HG03280 (cell line): ENCODE measurements at regions not wholly inside any gene's neighbourhood (a gene's known extent, or its start where the extent isn't known, plus 50 kb on each side); places are given as distances from the start of the nearest gene placed in this dataset.

Source experiments
- ATAC-seq: cut with Tn5 transposase; IDR thresholded peaks from one replicate; pipeline ENCODE4 v1.9.1; 2021; ENCODE audit warnings: mild to moderate bottlenecking, moderate library complexity; ENCODE audit not compliant: unreplicated experiment

DNA sequence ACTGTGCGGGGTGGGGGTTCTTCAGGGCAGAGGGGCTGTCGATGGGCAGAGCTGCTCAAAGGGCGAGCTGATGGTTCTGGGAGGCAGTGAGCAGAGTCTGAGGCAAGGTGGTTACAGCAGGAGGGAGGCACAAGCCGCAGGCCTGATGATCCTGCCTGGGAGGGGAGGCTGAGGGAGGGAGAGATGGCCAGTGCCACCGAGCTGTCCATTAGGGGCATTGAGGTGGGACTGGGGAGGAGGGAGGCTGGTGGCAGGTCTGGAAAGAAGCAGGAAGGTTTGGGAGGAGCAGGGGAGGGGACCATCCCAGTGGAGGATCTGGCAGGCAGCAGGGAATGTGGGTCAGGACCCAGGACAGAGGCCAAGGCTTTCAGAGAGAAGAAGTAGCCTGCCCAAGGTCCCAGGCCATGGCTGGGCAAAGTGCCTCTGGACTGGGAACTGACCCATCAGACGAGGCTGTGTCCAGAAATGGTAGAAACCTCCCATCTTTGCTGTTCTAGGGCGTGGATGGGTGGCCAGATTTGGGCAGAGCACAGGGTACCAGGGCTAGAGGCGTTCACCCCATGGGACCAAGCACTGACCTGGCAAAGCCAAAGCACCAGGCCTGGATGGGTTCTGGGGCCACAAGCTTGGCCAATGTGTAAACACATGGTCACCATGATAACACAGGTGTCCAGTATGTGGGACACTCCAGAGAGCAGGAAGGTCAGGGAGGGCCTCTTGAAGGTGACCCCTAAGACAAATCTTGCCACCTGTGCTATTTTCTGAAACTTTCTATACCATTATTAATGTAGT, 55.5 kb downstream of the INHBB start:
- ATAC-seq: no peak

DNA sequence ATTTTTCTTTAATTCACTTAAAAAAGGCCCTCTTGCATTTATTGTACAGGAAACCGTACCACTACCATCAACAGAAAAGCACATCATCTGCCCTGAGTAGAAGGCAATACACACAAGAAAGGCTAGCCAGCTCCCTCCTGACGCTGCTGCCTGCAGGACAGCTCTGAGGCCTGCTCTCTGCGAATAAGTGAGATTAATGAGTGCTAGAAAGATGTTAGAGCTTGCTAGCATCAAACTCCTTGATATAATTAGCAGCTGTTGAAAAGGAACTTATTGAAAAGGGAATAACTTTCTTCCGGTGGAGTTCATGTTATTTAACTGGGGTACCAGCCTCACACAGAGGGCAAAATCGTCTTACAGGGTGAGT, 56.1 kb downstream of the INHBB start:
- no peak for ATAC-seq

DNA sequence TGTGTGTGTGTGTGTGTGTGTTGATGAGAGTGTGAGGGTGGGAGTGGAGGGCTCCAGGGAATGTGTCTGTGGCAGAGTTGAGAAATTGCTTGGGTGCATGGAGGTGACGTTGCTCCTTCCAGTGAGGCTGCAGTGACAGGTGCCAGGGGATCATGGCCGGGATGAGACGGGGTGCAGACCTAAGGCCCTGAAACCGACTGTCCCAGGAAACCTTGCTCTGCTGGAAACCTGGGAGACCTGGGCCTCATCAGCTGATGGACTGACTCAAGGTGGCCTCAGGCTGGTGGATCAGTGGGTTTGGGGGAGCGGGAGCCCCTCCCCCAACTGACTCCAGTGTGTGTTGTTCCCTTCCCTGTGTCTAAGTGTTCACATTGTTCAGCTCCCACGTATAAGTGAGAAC, 56.6 kb downstream of the INHBB start:
- ATAC-seq: no peak

DNA sequence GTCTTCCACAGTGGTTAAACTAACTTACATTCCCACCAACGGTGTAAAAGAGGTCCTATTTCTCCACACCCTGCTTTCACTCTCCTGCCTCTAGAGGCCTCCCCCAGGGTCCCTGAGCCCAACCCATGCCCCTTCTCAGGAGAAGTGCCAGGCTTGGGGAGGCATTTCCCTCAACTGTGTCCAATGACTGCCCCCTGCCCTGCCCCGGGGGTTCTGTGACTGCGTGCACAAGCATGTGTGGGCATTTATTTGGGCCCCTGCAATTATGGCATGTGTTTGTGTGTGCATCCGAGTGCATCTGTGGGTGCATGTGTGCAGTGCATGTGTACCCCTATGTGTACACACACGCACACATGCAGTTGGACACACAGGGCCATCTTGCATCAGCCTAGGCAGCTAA, 57.3 kb downstream of the INHBB start:
- ATAC-seq: no peak

DNA sequence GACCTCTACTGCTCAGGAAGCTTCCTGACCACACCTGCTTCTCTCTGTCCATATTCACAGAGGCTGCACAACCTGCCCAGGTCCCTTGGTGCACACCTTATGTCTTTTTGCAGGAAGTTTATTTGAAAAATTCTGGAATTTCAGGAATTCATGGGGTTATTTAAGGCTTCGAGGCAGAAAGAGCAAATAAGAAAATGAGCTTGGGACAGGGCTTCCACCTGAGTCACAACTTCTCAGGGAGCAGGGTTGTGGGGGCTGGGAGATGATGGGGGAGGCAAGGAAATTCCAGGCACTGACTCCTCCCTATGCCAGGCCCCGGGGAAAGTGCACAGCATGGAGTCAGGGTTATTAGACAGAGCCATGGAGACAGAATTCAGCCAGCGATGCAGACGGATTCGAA, 57.7 kb downstream of the INHBB start:
- no peak for ATAC-seq

DNA sequence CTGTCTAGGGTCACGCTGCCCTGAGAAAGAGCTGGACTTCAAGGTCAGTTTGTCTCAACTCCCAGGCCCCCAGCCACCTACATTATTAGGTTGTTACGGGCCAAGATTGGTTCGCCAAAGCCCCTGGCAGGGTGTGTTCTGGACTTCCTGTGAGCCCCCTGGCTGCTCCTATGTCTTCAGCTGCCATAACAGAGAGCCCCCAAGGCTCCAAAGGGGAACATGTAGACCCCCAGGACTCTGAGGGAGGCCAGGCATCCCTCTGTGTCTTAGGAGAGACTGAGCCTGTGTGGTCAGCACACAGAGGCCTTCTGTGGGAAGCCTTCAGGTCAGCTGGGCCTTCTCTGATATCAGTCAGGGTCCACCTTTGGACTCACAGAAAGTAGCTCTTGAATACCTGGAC, 58.3 kb downstream of the INHBB start:
- ATAC-seq: no peak

DNA sequence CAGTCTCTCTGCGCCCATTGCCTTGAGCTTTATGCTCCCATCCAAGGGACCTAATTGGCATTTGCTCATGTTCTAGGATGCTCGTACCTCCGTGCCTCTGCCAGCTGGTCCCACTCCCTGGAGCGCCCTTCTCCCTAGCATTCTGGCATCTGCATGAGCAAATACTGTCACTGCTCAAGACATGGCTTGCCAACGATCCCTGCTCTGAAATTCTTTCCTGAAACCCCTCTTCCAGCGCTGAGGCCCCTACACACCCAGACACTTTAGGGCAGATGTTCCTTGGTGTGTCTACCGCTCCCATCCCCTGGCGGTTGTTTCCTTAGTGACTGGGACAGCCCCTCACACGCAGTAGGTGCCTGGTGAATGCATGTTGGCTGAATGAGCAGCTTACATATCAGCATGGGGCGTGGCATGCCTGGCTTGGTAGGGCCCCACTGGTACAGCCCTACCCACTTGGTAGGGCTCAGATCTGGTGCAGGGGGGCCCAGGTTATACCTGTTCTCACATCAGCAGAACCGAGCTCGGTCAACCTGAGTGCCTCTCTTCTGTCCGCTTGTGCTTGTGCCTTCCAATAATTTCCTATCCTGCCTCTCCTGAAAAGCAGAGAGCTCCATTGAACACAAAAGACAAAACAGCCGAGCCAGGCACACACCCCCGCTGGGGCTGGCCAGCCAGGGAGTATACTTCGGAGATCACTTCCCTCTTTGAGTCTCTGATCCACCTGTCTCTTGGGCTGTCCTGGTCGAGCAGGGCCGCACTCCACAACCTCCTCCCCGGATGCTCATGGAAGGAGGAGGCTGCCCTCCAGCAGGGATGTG, 59.2 kb downstream of the INHBB start:
- ATAC-seq: no peak

DNA sequence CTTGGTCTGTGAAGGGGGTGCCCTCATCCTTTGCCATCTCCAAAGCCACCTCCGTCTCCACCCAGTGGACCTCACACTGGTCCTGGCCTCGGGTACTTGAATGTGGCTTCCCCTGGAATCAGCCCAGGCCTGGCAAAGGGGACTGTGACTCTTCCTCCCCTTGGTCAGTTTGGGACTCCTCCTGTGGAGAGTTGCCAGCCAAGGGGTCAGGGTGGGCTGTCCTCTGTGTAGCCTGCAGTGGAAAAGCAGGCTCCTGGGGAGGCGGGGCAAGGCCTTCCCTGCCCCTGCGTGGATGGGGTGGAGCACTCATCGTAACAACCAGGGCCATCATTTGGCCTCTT, 59.8 kb downstream of the INHBB start:
- no peak for ATAC-seq

DNA sequence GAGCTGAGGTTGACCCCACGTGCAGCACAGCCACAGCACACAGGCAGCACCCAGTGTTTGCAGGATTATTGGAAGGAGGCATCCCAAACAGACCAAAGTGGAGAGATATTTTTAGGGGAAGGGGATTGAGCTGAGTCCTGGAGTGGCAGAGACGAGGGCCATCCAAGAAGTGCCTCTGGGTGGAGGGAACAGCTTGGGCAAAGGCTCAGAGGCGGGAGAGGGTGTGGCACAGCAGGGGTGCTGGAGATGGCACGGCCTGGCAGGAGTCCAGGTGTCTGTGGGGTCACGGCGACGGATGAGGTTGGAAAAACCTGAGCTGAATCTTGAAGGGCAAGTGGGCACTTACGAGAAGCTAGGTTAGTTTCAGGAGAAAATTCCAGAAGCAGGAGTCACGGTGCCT, 60.6 kb downstream of the INHBB start:
- ATAC-seq: no peak

DNA sequence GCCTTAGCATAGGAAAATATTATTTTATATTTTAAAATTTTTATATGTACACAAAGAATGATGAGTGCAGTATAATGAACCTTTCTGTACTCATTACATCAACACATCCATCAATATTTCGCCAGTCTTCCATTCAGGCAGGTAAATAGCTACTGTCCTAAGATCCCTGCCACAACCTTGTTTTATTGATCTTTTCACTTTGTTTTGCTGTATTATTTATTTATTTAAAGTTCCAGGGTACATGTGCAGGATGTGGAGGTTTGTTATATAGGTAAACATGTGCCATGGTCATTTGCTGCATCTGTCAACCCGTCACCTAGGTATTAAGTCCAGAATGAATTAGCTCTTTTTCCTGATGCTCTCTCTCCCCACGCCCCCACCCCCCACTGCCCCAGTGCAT, 64.6 kb downstream of the INHBB start:
- ATAC-seq: no peak

DNA sequence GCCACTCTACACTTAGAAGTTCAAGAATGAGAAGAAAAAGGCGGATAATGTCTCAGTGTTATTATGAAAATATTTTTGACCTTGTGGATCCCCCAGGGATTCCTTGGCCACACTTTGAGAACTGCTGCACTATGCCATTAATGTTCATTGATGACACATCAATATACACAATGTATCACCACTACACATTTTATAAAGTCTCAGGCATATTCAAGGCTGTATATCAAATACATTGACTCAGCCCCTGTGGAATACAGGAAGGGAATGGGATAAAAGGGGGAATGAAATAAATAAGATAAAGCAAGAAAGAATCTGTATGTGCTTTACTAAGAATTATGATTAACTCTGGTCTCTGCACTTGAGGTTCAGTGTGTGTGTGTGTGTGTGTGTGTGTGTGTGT, 69.1 kb downstream of the INHBB start:
- ATAC-seq: no peak

DNA sequence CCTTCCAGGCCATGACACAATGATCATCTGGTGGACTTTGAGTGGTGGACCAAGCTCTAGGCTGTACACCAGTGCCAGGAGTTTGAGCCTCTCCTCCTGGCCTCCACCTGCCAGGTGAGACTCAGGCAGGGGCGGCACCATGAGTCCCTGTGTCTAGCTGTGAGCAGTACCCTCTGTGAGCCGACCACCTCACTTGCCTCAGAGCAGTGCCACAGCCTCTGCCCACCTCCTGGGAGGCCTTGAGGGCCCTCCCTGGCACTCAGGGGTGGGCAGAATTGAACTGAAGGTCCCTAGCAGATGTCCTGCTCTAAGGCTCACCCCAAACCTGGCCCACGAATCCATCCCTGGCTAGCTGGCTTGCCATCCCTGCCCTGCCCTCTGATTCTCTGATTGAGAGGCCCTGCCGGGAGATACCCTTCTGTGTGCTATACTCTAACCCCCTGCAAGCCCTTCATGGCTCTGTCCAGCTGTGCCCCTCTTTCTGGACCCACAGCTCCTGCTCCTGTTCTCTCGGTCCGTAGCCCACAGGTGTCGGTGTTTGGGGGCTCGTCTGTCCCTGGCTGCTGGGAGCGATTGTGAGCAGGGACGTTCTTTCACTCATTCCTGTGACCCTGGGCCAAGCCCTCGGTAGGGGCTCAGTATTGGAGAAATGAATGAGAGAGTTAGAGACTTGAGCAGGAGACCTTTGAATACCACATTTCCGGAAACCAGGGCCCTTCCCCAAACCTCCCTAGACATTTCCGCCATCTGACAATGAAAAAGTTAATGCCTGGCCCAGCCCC, 70.0 kb downstream of the INHBB start:
- no peak for ATAC-seq

DNA sequence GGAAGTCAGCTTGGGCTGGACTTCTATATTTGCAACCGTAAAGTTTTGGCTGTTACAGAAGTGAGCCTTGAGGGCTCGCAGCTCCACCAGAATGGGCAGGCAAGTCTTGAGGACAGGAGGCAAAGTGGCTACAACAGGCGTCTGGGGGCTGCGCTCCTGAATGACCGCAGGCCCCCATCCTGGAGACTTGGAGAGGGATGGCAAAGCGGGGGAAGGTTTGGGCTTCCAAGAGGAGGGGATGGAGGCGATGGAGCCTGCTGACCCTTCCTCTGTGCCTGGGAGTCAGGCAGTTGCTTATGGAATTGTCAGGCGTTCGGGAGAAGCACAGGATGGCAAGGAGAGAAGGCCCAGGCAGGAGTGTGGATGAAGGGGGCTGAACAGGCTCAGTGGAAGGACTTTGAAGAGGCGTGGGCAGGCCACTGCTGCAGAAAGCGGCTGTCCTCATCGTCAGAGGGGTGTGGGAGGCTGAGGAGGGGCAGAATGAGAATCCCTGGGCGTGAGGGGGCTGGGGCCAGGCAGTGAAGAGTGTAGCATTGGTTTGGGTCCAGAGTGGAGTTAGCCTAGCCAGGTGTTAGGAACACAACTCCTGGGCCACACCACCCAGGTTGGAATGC, 72.3 kb downstream of the INHBB start:
- no peak for ATAC-seq

DNA sequence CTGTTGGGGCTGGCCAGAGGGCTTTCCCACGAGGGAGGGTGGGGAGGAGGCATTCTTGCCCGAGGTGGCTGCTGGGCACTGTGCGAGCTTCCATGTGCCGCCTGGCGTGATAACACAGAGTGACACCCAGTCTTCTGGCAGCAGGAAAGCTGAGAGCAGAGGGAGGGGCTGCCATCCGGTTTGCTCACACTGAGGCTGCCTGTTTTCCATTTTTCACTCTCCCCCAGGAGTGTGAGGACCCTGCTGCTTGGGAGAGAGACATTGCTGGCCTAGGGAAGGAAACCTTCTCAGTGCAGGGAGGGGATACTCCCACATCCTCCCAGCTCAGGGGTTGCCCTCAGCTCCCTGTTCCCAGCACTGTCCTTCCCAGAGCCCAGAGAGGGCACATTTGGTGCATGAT, 73.1 kb downstream of the INHBB start:
- ATAC-seq: no peak

DNA sequence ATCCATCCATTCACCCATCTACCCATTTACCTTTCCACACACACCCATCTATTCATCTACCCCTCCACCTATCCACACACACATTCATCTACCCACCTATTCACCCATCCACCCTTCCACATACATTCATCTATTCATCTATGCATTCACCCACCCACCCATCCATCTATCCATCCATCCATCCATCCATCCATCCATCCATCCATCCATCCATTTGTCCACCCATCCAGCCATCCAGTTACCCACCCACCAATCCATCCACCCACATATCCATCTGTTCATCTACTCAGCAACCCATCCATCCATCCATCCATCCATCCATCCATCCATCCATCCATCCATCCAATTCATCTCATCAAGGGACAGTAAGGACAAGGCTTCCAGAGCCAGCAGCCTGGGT, 74.0 kb downstream of the INHBB start:
- ATAC-seq: no peak

DNA sequence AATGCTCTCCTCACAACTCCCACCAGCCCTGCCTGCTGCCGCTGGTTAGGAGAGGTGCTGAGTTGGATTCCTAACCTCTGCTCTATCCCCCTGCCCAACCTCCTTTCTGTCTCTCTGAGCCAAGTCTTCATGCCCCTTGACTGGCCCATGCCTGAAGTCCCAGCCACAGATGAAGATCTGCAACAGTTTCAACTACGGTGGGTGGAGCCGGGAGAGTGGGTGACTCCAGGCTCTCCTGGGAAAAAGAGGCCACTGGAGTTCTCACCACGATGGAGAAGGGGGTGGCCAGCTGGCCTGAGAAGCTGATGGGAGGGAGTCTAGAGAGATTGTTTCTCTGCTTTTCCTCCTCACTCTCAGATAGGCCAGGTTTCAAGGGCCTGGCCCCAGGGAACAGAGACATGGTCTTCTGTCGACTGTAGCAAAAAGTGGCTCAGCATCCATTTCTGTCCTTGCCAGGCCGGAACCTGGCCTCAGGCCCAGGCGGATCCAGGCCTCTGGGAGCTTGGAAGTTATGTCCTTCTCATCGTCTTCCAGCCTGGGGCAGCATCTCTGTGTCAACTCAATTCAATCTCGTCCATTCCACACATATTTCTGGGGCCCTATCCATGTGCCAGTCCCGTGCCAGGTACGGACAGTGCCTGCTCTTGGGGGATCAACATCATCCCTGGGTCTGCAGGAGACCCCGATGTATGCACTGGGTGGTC, 75.3 kb downstream of the INHBB start:
- no peak for ATAC-seq

DNA sequence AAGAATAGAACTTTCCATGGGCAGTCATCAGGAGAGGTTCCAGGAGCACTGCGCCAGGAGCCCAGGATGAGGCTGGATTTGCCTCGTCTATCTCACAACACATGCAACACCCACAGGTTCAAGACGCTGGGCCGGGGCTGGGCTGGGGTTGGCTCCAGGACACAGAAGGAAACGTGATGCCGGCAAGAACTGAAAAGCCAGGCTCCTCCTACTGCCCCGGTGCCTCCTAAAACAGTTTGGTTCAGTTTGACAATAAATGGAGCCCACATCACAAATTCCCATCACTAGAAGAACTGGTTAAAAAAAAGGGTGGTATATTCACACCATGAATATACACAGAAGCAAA, 75.9 kb downstream of the INHBB start:
- no peak for ATAC-seq

DNA sequence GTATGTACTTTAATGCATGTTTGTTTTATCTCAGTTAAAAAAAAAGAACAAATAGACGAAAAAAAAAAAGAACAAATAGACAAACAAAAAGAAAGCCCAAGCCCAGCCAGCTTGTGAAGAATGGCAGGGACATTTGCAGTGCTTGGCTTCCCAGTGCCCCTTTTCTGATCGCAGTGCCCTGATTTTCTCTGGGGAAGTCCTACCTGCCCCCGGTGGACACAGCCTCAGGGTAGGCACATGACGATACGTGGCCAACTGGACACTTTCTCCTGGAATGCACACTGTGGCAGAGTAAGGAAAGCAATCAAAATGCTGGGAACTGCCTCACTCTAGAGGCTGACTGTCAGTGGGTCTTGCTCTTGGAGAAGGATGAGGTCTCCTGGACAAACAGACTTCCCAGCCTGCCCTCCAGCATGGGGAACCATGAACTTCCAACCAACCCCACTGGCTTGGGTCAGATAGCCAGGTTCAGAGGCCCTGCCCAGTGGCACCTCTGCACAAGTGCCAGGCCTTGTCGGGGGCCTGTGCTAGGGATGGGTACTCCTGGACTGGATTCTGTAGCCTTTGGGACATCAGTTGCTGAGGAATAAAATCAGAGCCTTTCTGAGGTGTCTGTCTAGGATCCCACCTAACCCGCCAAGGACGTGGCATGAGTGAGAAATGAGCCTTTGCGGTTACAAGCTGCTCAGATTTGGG, 76.7 kb downstream of the INHBB start:
- no peak for ATAC-seq

DNA sequence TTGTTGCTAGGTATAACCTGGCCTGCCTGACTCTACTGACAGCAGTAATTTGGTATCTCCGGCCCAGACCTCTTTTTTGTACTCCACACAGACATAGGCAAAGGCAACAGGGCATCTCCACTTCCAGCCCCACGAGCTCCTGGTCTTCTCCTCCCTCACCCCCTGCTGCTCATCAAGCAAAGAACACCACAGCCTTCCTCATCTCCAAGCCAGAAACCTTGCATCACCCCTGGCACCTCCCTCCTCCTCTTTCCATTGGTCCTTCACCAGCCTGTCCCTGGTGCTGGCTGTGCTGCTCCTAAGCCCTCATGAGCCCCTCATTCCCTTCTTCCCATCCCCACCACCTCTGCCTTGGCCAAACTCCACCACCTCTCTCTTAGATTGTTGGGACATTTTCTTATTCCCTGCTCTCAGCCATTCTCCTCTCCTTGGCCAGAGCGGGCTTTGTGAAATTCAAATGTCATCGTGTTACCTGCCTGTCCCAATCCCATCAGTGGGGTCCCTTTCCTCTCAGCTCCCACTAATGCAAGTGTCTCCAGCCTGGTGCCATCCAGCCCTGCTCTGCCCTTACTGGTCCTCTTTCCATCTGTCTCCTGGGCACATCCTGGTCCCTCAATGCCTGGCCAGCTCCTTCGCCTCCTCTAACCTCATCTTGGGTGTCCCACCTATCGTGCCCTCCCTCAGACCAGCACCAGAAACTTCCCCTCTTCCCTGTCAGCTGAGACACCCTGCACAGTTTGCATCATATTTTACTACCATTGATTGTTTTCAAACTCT, 77.4 kb downstream of the INHBB start:
- no peak for ATAC-seq
